CD4-positive, alpha-beta T cell (primary cell): ENCODE measurements at regions not wholly inside any gene's neighbourhood (a gene's known extent, or its start where the extent isn't known, plus 50 kb on each side); places are given as distances from the start of the nearest gene placed in this dataset.

ENCODE experiments used
- ATAC-seq: fragments of 200-7000 bp; cut with Tn5 transposase; one replicate; pipeline ENCODE4 v1.10.0; 2022; ENCODE audit warnings: mild to moderate bottlenecking; ENCODE audit not compliant: poor library complexity
- CTCF ChIA-PET: fragments of 350-600 bp; sonication (Branson Sonifier 250); formaldehyde crosslinking; loops from one replicate; lab custom pipeline; 2021; ENCODE audit warnings: antibody characterized with exemption, inconsistent platforms; lab: Charles Lee
- POLR2A ChIA-PET: fragments of 350-600 bp; sonication (Branson Sonifier 250); formaldehyde crosslinking; loops from one replicate; lab custom pipeline; 2021; ENCODE audit warnings: antibody characterized with exemption, inconsistent platforms; lab: Charles Lee
- DNase-seq, 14 experiments: peaks; one replicate each; pipeline ENCODE4 v3.0.0-alpha.2; 2013 to 2020; ENCODE audit warnings: mixed read lengths in 2 of 14
- H3K27ac ChIP-seq, 2 donors: one replicate each; pipeline versions ENCODE4 v1.5.1 to v1.7.0; 2013; ENCODE audit warnings: low read length in 2 of 2, low read depth in 1 of 2, mild to moderate bottlenecking in 1 of 2
- H3K27me3 ChIP-seq, 2 experiments: 1 replicate in 1 of 2; 2 replicates in 1 of 2; pipeline versions ENCODE4 v1.6.1 to v1.7.0; 2013; ENCODE audit warnings: low read length in 2 of 2, control low read depth in 1 of 2, mild to moderate bottlenecking in 1 of 2, moderate library complexity in 1 of 2; ENCODE audit not compliant: insufficient read depth in 2 of 2, control insufficient read depth in 1 of 2
- H3K36me3 ChIP-seq: one replicate; pipeline ENCODE4 v1.6.1; 2013; ENCODE audit warnings: low read length, control low read depth; ENCODE audit not compliant: insufficient read depth
- H3K4me1 ChIP-seq: one replicate; pipeline ENCODE4 v1.6.1; 2013; ENCODE audit warnings: low read length, control low read depth; ENCODE audit not compliant: insufficient read depth
- H3K4me3 ChIP-seq: one replicate; pipeline ENCODE4 v1.5.1; 2013; ENCODE audit warnings: mild to moderate bottlenecking, low read length, moderate library complexity
- H3K9me3 ChIP-seq, 2 experiments: 1 replicate in 1 of 2; 2 replicates in 1 of 2; pipeline versions ENCODE4 v1.6.1 to v1.7.0; 2013; ENCODE audit warnings: low read length in 2 of 2, mild to moderate bottlenecking in 2 of 2, control low read depth in 1 of 2, moderate library complexity in 1 of 2; ENCODE audit not compliant: control insufficient read depth in 1 of 2, insufficient read depth in 1 of 2
- H3K27ac Mint-ChIP-seq: one replicate; pipeline ENCODE4 v1.8.0; 2020; ENCODE audit warnings: mixed read lengths
- H3K27me3 Mint-ChIP-seq: one replicate; pipeline ENCODE4 v1.8.0; 2021; ENCODE audit warnings: mixed read lengths
- H3K36me3 Mint-ChIP-seq: one replicate; pipeline ENCODE4 v1.8.0; 2021; ENCODE audit warnings: low read depth, mixed read lengths
- H3K4me1 Mint-ChIP-seq: one replicate; pipeline ENCODE4 v1.8.0; 2021; ENCODE audit warnings: low read depth, mixed read lengths
- H3K4me3 Mint-ChIP-seq: one replicate; pipeline ENCODE4 v1.8.0; 2020; ENCODE audit warnings: mild to moderate bottlenecking, mixed read lengths
- H3K9me3 Mint-ChIP-seq: one replicate; pipeline ENCODE4 v1.8.0; 2020; ENCODE audit warnings: mixed read lengths
- intact Hi-C, 2 experiments: fragments of 100-400 bp; cut with DNase I in 1 of 2; cut with micrococcal nuclease in 1 of 2; formaldehyde crosslinking; loops; one replicate each; pipeline versions ENCODE4 v1.15.1 to v1.9.0; 2023 to 2025; cut with DNase I, micrococcal nuclease
- TF ChIP-seq, protein P1 (sequence below): fragments of 200-600 bp; IDR thresholded peaks from one replicate; pipeline ENCODE4 v1.8.0; 2022; ENCODE audit warnings: antibody characterized with exemption, mild to moderate bottlenecking

DNA sequence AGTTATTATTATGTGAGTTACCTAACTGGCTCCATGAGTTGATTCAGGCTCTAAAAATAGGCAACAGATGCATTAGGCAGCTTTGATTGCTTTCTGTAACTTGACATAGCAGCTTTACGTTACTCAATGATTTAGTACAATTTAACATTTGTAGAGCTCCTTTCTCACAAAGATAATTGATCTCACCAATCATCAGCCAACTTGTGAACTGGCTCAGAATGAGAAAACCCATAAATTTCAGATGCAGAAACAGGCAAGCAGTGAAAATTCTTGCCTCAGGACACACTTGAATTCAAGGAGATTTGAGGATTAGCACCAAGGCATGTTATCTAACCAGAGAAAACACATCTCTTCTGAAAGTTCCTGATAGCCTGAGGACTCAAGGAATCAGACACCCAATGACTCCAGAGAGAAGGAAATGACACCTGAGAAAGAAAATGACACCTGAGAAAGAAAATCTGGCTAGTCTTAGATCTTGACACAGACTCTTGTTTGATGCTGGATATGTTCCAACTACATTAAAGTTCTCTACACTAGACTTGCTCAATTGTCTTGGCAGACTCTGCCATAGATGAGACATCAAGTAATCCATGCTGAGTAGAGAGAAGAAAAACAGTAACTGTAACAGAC lies 315.1 kb upstream of the CBLB start:
- Mint-ChIP-seq H3K27ac (no peak overlapping the region), H3K9me3 (no peaks in the 10 kb centered on the region), H3K27me3 (no peaks in the 10 kb centered on the region), H3K4me3 (no peak overlapping the region), H3K4me1 (peaks cover 33% of the 10 kb centered on the region), H3K36me3 (no peaks in the 10 kb centered on the region)
- H3K27me3 ChIP-seq, result no peaks in the 10 kb centered on the region
- H3K4me1 ChIP-seq, result peaks cover 2% of the 10 kb centered on the region
- POLR2A ChIA-PET, result interaction anchor here (0.5 to 0.7 kb wide), 2 partner anchors 11 to 74 kb away, joined by 3 read pairs; no protein-coding TSS in a partner anchor
- no peaks in the 10 kb centered on the region for H3K36me3 ChIP-seq
- ATAC-seq (peak; percentile 73), DNase-seq (peak in 1 of 14 experiments; percentile 45)
- no peaks in the 10 kb centered on the region for H3K9me3 ChIP-seq
- CTCF ChIA-PET, result interaction anchor here (0.9 kb wide), 1 partner anchor 17 kb away, joined by 3 read pairs; no protein-coding TSS in a partner anchor
- no peak overlapping the region for H3K4me3 ChIP-seq
- TF ChIP-seq, protein P1, sequence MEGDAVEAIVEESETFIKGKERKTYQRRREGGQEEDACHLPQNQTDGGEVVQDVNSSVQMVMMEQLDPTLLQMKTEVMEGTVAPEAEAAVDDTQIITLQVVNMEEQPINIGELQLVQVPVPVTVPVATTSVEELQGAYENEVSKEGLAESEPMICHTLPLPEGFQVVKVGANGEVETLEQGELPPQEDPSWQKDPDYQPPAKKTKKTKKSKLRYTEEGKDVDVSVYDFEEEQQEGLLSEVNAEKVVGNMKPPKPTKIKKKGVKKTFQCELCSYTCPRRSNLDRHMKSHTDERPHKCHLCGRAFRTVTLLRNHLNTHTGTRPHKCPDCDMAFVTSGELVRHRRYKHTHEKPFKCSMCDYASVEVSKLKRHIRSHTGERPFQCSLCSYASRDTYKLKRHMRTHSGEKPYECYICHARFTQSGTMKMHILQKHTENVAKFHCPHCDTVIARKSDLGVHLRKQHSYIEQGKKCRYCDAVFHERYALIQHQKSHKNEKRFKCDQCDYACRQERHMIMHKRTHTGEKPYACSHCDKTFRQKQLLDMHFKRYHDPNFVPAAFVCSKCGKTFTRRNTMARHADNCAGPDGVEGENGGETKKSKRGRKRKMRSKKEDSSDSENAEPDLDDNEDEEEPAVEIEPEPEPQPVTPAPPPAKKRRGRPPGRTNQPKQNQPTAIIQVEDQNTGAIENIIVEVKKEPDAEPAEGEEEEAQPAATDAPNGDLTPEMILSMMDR, result no peak
- intact Hi-C loops, result no loop called here
- H3K27ac ChIP-seq, result no peak overlapping the region

DNA sequence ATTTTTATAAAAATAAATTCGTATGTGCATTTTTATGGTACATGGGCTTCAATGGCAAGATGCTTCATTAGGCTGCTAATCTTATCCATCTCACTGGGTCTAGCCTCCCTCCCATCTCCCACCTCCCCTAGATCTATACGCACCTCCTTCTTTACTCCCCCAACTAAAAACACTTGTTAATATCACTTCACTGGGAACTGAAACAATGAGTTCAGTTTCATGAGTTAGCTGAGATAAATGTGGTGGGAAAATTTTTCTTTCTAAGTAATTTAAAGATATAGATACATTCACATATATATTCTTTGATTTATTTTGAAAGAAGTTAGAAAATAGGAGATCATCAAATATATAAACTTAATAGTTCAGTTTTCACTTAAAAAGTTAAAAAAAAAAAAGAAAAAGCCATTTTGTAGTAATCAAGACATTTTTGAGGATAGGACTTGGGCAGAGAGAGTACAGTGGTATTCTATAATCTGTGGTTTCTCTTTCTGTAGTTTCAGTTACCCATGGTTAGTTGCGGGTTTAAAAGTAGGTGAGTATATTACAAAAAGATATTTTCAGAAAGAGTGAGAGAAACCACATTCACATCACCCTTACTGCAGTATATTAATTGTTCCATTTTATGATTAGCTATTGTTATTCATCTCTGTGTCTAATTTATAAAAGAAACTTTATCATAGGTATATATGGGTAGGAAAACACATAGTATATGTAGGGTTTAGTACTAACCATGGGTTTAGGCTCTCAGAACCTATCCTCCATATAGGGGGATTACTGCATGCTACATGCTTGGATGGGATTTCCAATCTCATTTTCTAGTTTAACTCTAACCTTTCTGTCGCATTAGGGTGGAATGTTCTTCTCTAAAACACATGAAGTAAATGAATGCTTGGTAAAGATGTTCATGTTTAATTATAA lies 316.0 kb upstream of the CBLB start:
- H3K4me3 ChIP-seq, result no peak overlapping the region
- ATAC-seq (no peak), DNase-seq (peak in 2 of 14 experiments; percentile 19 to 63)
- H3K9me3 Mint-ChIP-seq, result no peaks in the 10 kb centered on the region
- no peaks in the 10 kb centered on the region for H3K27me3 Mint-ChIP-seq
- H3K9me3 ChIP-seq, result no peaks in the 10 kb centered on the region
- H3K27me3 ChIP-seq, result no peaks in the 10 kb centered on the region
- H3K4me1 ChIP-seq, result peaks cover 2% of the 10 kb centered on the region
- no peak overlapping the region for H3K4me3 Mint-ChIP-seq
- peak overlapping the region; percentile 15 for H3K27ac Mint-ChIP-seq
- CTCF ChIA-PET, result interaction anchor here (0.9 kb wide), 1 partner anchor 16 kb away, joined by 3 read pairs; no protein-coding TSS in a partner anchor
- TF ChIP-seq, protein P1, result no peak
- no peaks in the 10 kb centered on the region for H3K36me3 ChIP-seq
- H3K36me3 Mint-ChIP-seq, result no peaks in the 10 kb centered on the region
- POLR2A ChIA-PET, result interaction anchor here (0.5 to 1.2 kb wide), 4 partner anchors 8 to 75 kb away, joined by 3 read pairs; no protein-coding TSS in a partner anchor
- intact Hi-C loops, result no loop called here
- H3K27ac ChIP-seq, result no peak overlapping the region
- peaks cover 33% of the 10 kb centered on the region for H3K4me1 Mint-ChIP-seq

DNA sequence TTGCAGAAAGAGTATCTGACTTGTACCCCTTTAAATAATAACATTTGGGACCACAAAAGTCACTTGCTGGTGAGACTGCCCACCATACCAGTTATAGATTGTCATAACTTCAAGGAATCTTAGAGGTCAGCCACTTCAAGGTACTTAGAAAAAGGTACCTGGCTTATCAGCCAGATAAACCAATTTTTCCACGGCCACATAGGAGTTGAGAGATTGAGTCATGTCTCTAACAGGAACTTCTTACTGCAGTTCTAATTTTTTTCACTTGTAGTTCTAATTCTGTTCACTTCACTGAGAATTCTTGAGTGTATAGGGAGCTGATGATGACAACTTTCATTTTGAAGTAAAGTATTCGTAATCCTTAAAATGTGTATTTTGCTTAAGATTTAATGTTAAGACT lies 317.1 kb upstream of the CBLB start:
- ChIA-PET POLR2A (interaction anchor here (0.6 kb wide), 1 partner anchor 340 kb away, joined by 3 read pairs; no protein-coding TSS in a partner anchor), CTCF (no interaction called here)
- H3K27ac Mint-ChIP-seq, result no peak overlapping the region

More for the DNA sequence above, 317.1 kb upstream of the CBLB start:
- no peaks in the 10 kb centered on the region for H3K9me3 Mint-ChIP-seq
- DNase-seq (peak in 1 of 14 experiments; percentile 20), ATAC-seq (no peak)
- no peak overlapping the region for H3K4me3 Mint-ChIP-seq
- no peak overlapping the region for H3K4me3 ChIP-seq
- no peak overlapping the region for H3K27ac ChIP-seq
- H3K4me1 ChIP-seq, result peaks cover 2% of the 10 kb centered on the region
- H3K9me3 ChIP-seq, result no peaks in the 10 kb centered on the region
- peaks cover 33% of the 10 kb centered on the region for H3K4me1 Mint-ChIP-seq
- no peaks in the 10 kb centered on the region for H3K36me3 Mint-ChIP-seq
- H3K36me3 ChIP-seq, result no peaks in the 10 kb centered on the region
- intact Hi-C loops, result no loop called here
- no peaks in the 10 kb centered on the region for H3K27me3 Mint-ChIP-seq
- H3K27me3 ChIP-seq, result no peaks in the 10 kb centered on the region
- TF ChIP-seq, protein P1, result no peak
